ENCODE measurements at regions not wholly inside any gene's neighbourhood (a gene's known extent, or its start where the extent isn't known, plus 50 kb on each side); places are given as distances from the start of the nearest gene placed in this dataset.

DNA sequence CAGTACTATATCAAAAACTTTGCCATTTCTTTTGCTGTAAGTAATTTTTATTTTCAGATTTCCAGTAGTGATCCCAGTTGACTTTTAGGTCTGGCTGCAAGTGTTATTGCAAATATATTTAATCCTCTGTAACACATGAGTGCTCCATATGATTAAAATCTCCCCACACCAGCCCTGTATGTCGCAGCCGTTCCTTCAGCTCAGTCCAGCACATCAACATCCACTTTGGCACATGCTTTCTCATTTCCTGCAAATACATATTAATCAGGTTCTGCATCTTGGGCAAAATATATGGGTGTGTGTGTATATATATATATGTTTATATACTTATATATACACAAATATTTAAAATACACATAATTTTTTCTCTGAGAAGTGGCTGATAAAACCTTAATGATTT, 919.5 kb downstream of the JRKL start:
- TF ChIP-seq, protein P1, sequence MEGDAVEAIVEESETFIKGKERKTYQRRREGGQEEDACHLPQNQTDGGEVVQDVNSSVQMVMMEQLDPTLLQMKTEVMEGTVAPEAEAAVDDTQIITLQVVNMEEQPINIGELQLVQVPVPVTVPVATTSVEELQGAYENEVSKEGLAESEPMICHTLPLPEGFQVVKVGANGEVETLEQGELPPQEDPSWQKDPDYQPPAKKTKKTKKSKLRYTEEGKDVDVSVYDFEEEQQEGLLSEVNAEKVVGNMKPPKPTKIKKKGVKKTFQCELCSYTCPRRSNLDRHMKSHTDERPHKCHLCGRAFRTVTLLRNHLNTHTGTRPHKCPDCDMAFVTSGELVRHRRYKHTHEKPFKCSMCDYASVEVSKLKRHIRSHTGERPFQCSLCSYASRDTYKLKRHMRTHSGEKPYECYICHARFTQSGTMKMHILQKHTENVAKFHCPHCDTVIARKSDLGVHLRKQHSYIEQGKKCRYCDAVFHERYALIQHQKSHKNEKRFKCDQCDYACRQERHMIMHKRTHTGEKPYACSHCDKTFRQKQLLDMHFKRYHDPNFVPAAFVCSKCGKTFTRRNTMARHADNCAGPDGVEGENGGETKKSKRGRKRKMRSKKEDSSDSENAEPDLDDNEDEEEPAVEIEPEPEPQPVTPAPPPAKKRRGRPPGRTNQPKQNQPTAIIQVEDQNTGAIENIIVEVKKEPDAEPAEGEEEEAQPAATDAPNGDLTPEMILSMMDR (IDR thresholded peaks at IDR 0.05 in 4 of 5, conservative IDR thresholded peaks at IDR 0.05 in 1 of 5), result no peak
- TF ChIP-seq POLR2A (IDR thresholded peaks at IDR 0.05), result no peak

Measured in gastrocnemius medialis (tissue), 4 donors.